Neural progenitor cell (in vitro differentiated cells): ENCODE measurements at regions not wholly inside any gene's neighbourhood (a gene's known extent, or its start where the extent isn't known, plus 50 kb on each side); places are given as distances from the start of the nearest gene placed in this dataset.

Experiments
- DNase-seq: peaks from one replicate; pipeline ENCODE4 v3.0.0-alpha.2; 2016; ENCODE audit warnings: low spot score
- H2AFZ ChIP-seq: fragments of 200-600 bp; sonication (generic); replicated peaks from 2 replicates; pipeline ENCODE4 v1.6.1; 2016; ENCODE audit warnings: antibody characterized with exemption
- H3F3A ChIP-seq: fragments of 200-600 bp; sonication (generic); 2 replicates; pipeline ENCODE4 v1.6.1; 2016; ENCODE audit warnings: antibody characterized with exemption, low read depth
- H3K27ac ChIP-seq: fragments of 200-600 bp; sonication (generic); 2 replicates; pipeline ENCODE4 v1.5.1; 2016; ENCODE audit warnings: mild to moderate bottlenecking
- H3K27me3 ChIP-seq: fragments of 200-600 bp; sonication (generic); 2 replicates; pipeline ENCODE4 v1.6.1; 2016; ENCODE audit warnings: mild to moderate bottlenecking, moderate library complexity
- H3K36me3 ChIP-seq: fragments of 200-600 bp; sonication (generic); 2 replicates; pipeline ENCODE4 v1.5.1; 2016
- H3K4me1 ChIP-seq: fragments of 200-600 bp; sonication (generic); 2 replicates; pipeline ENCODE4 v1.6.1; 2016; ENCODE audit warnings: mixed run types
- H3K4me2 ChIP-seq: fragments of 200-600 bp; sonication (generic); 2 replicates; pipeline ENCODE4 v1.6.1; 2016
- H3K4me3 ChIP-seq: fragments of 200-600 bp; sonication (generic); 2 replicates; pipeline ENCODE4 v1.5.1; 2016
- H3K79me2 ChIP-seq: fragments of 200-600 bp; sonication (generic); 2 replicates; pipeline ENCODE4 v1.6.1; 2016; ENCODE audit warnings: low read depth
- H3K9ac ChIP-seq: fragments of 200-600 bp; sonication (generic); 2 replicates; pipeline ENCODE4 v1.6.1; 2016
- H3K9me3 ChIP-seq: fragments of 200-600 bp; sonication (generic); 2 replicates; pipeline ENCODE4 v1.5.1; 2016; ENCODE audit warnings: low read depth
- H4K20me1 ChIP-seq: fragments of 200-600 bp; sonication (generic); 2 replicates; pipeline ENCODE4 v1.6.1; 2016; ENCODE audit warnings: low read depth
- H3K27ac Mint-ChIP-seq: 3 replicates; pipeline ENCODE4 v1.8.0; 2021; ENCODE audit warnings: mixed read lengths
- H3K27me3 Mint-ChIP-seq: 2 replicates; pipeline ENCODE4 v1.8.0; 2022; ENCODE audit warnings: low read depth, mild to moderate bottlenecking, inconsistent platforms, moderate library complexity, mixed read lengths; ENCODE audit not compliant: insufficient read depth
- H3K36me3 Mint-ChIP-seq: 3 replicates; pipeline ENCODE4 v1.8.0; 2021; ENCODE audit warnings: mixed read lengths
- H3K4me1 Mint-ChIP-seq: 3 replicates; pipeline ENCODE4 v1.8.0; 2021; ENCODE audit warnings: mixed read lengths
- H3K4me3 Mint-ChIP-seq: 3 replicates; pipeline ENCODE4 v1.8.0; 2021; ENCODE audit warnings: mild to moderate bottlenecking, moderate library complexity, mixed read lengths
- H3K9me3 Mint-ChIP-seq: 3 replicates; pipeline ENCODE4 v1.8.0; 2020; ENCODE audit warnings: mixed read lengths
- CTCF ChIP-seq: fragments of 200-600 bp; sonication (generic); IDR thresholded peaks from 2 replicates; pipeline ENCODE4 v1.5.1; 2017; ENCODE audit warnings: antibody characterized with exemption, mild to moderate bottlenecking
- EZH2 ChIP-seq: fragments of 200-600 bp; sonication (generic); IDR thresholded peaks from 2 replicates; pipeline ENCODE4 v1.6.1; 2017; ENCODE audit warnings: antibody characterized with exemption, mild to moderate bottlenecking, moderate library complexity
- EZH2phosphoT487 ChIP-seq: fragments of 200-600 bp; sonication (generic); IDR thresholded peaks from 2 replicates; pipeline ENCODE4 v1.6.1; 2017; ENCODE audit warnings: antibody characterized with exemption

- Mint-ChIP-seq H3K36me3 (no peaks in the 10 kb centered on the region), H3K4me1 (no peaks in the 10 kb centered on the region), H3K27me3 (no peaks in the 10 kb centered on the region), H3K27ac (no peak overlapping the region), H3K4me3 (no peak overlapping the region), H3K9me3 (peaks cover 2% of the 10 kb centered on the region)
- no peak overlapping the region for H3K4me2 ChIP-seq
- peaks cover 8% of the 10 kb centered on the region for H3K4me1 ChIP-seq
- H3K27ac ChIP-seq, result no peak overlapping the region
- no peak for DNase-seq
- no peak for TF ChIP-seq CTCF
- TF ChIP-seq EZH2phosphoT487, result no peak
- no peak for TF ChIP-seq EZH2
- no peak overlapping the region for H2AFZ ChIP-seq
- H3K79me2 ChIP-seq, result no peaks in the 10 kb centered on the region
- H3K27me3 ChIP-seq, result no peaks in the 10 kb centered on the region
- H3K4me3 ChIP-seq, result no peak overlapping the region
- peaks cover 6% of the 10 kb centered on the region for H3F3A ChIP-seq
- H4K20me1 ChIP-seq, result no peaks in the 10 kb centered on the region
- no peaks in the 10 kb centered on the region for H3K36me3 ChIP-seq
- H3K9ac ChIP-seq, result no peak overlapping the region
- no peaks in the 10 kb centered on the region for H3K9me3 ChIP-seq
These were observed 431.1 kb upstream of the HTR2C start for GRCh38 chrX:114152801-114153200.

DNA sequence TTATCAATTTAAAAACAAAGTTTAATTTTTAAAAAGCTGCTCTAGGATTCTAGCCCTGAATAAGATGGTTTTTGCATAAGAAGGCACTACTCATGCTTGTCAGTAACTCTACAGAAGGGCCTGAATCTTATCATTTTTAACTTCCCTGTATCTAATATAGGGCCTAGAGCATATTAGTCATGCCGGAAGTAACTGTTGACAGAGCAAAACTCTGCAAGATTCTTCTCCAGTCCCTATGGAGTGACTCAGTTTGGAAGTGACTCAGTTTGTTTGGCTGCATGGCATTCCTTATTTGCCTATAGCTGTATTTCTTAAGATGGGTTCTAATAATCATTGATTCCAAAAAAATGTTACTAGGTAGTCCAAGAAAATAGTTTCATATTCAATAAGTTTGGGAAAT, 431.8 kb upstream of the HTR2C start:
- no peak for DNase-seq
- Histone ChIP-seq H2AFZ (no peak overlapping the region), H3K79me2 (no peaks in the 10 kb centered on the region), H3K4me1 (peaks cover 8% of the 10 kb centered on the region), H3K9ac (no peak overlapping the region), H3K4me2 (no peak overlapping the region), H3K36me3 (no peaks in the 10 kb centered on the region), H4K20me1 (no peaks in the 10 kb centered on the region), H3K4me3 (no peak overlapping the region), H3K27me3 (no peaks in the 10 kb centered on the region), H3K9me3 (no peaks in the 10 kb centered on the region), H3K27ac (no peak overlapping the region), H3F3A (peaks cover 2% of the 10 kb centered on the region)
- TF ChIP-seq EZH2phosphoT487 (no peak), EZH2 (no peak), CTCF (no peak)
- Mint-ChIP-seq H3K27me3 (no peaks in the 10 kb centered on the region), H3K4me3 (no peak overlapping the region), H3K9me3 (peaks cover 2% of the 10 kb centered on the region), H3K27ac (no peak overlapping the region), H3K4me1 (no peaks in the 10 kb centered on the region), H3K36me3 (no peaks in the 10 kb centered on the region)

GRCh38 chrX:114134465-114134864, 449.4 kb upstream of the HTR2C start:
- no peak overlapping the region for H3K27ac ChIP-seq
- no peak overlapping the region for H2AFZ ChIP-seq
- no peak for DNase-seq
- H3K9ac ChIP-seq, result no peak overlapping the region
- H3K27me3 Mint-ChIP-seq, result no peaks in the 10 kb centered on the region
- TF ChIP-seq EZH2phosphoT487 (no peak), CTCF (no peak), EZH2 (no peak)
- no peaks in the 10 kb centered on the region for H4K20me1 ChIP-seq
- H3K27ac Mint-ChIP-seq, result no peak overlapping the region
- H3K79me2 ChIP-seq, result no peaks in the 10 kb centered on the region
- H3K4me1 ChIP-seq, result peaks cover 4% of the 10 kb centered on the region
- H3F3A ChIP-seq, result no peaks in the 10 kb centered on the region
- H3K4me1 Mint-ChIP-seq, result no peaks in the 10 kb centered on the region
- H3K9me3 ChIP-seq, result no peaks in the 10 kb centered on the region
- no peaks in the 10 kb centered on the region for H3K27me3 ChIP-seq
- H3K36me3 Mint-ChIP-seq, result no peaks in the 10 kb centered on the region
- H3K4me2 ChIP-seq, result no peak overlapping the region
- H3K4me3 ChIP-seq, result no peak overlapping the region
- no peak overlapping the region for H3K4me3 Mint-ChIP-seq
- H3K9me3 Mint-ChIP-seq, result no peaks in the 10 kb centered on the region
- H3K36me3 ChIP-seq, result no peaks in the 10 kb centered on the region
